ENCODE measurements at regions not wholly inside any gene's neighbourhood (a gene's known extent, or its start where the extent isn't known, plus 50 kb on each side); places are given as distances from the start of the nearest gene placed in this dataset.

GRCh38 chr2:195604706-195605105 lies 52.3 kb upstream of the SLC39A10 start (continued):
- TF ChIP-seq NANOG (IDR thresholded peaks at IDR 0.05; ENCODE audit: insufficient read depth, low read depth, low read length, poor library complexity, severe bottlenecking): no peak
- TF ChIP-seq SAP30 (IDR thresholded peaks at IDR 0.05; ENCODE audit: insufficient read depth, insufficient replicate concordance, low read length): no peak
- no peak for TF ChIP-seq SP2 (IDR thresholded peaks at IDR 0.05; ENCODE audit: low read length)
